IMR-90 (cell line): ENCODE measurements at regions not wholly inside any gene's neighbourhood (a gene's known extent, or its start where the extent isn't known, plus 50 kb on each side); places are given as distances from the start of the nearest gene placed in this dataset.
A peak's percentile ranks its signal among the peaks of the same experiment; 100 is the strongest.

Experiments used
- ATAC-seq: fragments of 200-7000 bp; cut with Tn5 transposase; 2 replicates; pipeline ENCODE4 v1.9.1; 2020; ENCODE audit warnings: low read depth, mild to moderate bottlenecking, moderate library complexity
- BruUV-seq: library from RNA; stranded (reverse); fragments of 400-500 nt; replicated peaks from 2 replicates; lab custom pipeline; 2021; lab: Mats Ljungman, UMichigan
- CTCF ChIA-PET: fragments of 300-600 bp; formaldehyde crosslinking; extraction: SDS; loops from one replicate; lab custom pipeline; 2021; ENCODE audit warnings: antibody characterized with exemption; lab: Yijun Ruan, JAX
- POLR2A ChIA-PET: fragments of 300-600 bp; sonication (Branson Sonifier 250); formaldehyde crosslinking; loops from one replicate; lab custom pipeline; 2022; ENCODE audit warnings: antibody characterized with exemption; ENCODE audit not compliant: unreplicated experiment; lab: Charles Lee
- DNase-seq: peaks from one replicate; pipeline ENCODE4 v3.0.0; 2013
- H2AFZ ChIP-seq: replicated peaks from 2 replicates; pipeline ENCODE3; 2013; ENCODE audit warnings: low read length, mild to moderate bottlenecking; ENCODE audit not compliant: poor library complexity
- H2AK5ac ChIP-seq: 2 replicates; pipeline ENCODE4 v1.6.1; 2013; ENCODE audit warnings: low read depth, low read length, inconsistent platforms
- H2AK9ac ChIP-seq: replicated peaks from 2 replicates; pipeline ENCODE3; 2013; ENCODE audit warnings: mild to moderate bottlenecking, low read depth, low read length, moderate library complexity; ENCODE audit not compliant: poor library complexity
- H2BK120ac ChIP-seq: 2 replicates; pipeline ENCODE4 v1.6.1; 2013; ENCODE audit warnings: low read depth, low read length, inconsistent platforms
- H2BK15ac ChIP-seq: 3 replicates; pipeline ENCODE4 v1.6.1; 2013; ENCODE audit warnings: low read depth, low read length, inconsistent platforms
- H2BK20ac ChIP-seq: 2 replicates; pipeline ENCODE4 v1.6.1; 2013; ENCODE audit warnings: low read depth, mild to moderate bottlenecking, inconsistent platforms, low read length, moderate library complexity
- H2BK5ac ChIP-seq: 2 replicates; pipeline ENCODE4 v1.6.1; 2013; ENCODE audit warnings: mild to moderate bottlenecking, low read depth, low read length, inconsistent platforms; ENCODE audit not compliant: poor library complexity, severe bottlenecking
- H3K14ac ChIP-seq: replicated peaks from 2 replicates; pipeline ENCODE4 v1.6.1; 2013; ENCODE audit warnings: low read depth, low read length, inconsistent platforms
- H3K18ac ChIP-seq: 2 replicates; pipeline ENCODE4 v1.6.1; 2013; ENCODE audit warnings: low read depth, low read length, control low read depth
- H3K23ac ChIP-seq: 2 replicates; pipeline ENCODE4 v1.6.1; 2013; ENCODE audit warnings: low read depth, low read length, inconsistent platforms
- H3K27ac ChIP-seq: 2 replicates; pipeline ENCODE4 v1.5.1; 2013; ENCODE audit warnings: mild to moderate bottlenecking, control low read depth, low read length; ENCODE audit not compliant: insufficient read depth
- H3K27me3 ChIP-seq: 2 replicates; pipeline ENCODE4 v1.6.1; 2013; ENCODE audit warnings: low read length; ENCODE audit not compliant: control insufficient read depth, insufficient read depth
- H3K36me3 ChIP-seq: 2 replicates; pipeline ENCODE4 v1.6.1; 2013; ENCODE audit warnings: low read length, mixed read lengths; ENCODE audit not compliant: control insufficient read depth, insufficient read depth
- H3K4ac ChIP-seq: 2 replicates; pipeline ENCODE4 v1.6.1; 2013; ENCODE audit warnings: low read depth, low read length, inconsistent platforms
- H3K4me1 ChIP-seq: 2 replicates; pipeline ENCODE4 v1.6.1; 2013; ENCODE audit warnings: low read length, mixed read lengths; ENCODE audit not compliant: control insufficient read depth, insufficient read depth
- H3K4me2 ChIP-seq: 2 replicates; pipeline ENCODE4 v1.6.1; 2013; ENCODE audit warnings: low read depth, mild to moderate bottlenecking, control low read depth, low read length, moderate library complexity
- H3K4me3 ChIP-seq: 2 replicates; pipeline ENCODE4 v1.5.1; 2013; ENCODE audit warnings: low read depth, mild to moderate bottlenecking, control low read depth, low read length, moderate library complexity; ENCODE audit not compliant: insufficient read depth
- H3K56ac ChIP-seq: 2 replicates; pipeline ENCODE4 v1.6.1; 2013; ENCODE audit warnings: low read length, inconsistent platforms; ENCODE audit not compliant: insufficient read depth; ENCODE audit errors: extremely low read depth
- H3K79me1 ChIP-seq, 2 experiments: 2 replicates each; pipeline ENCODE4 v1.6.1; 2013; ENCODE audit warnings: low read length in 2 of 2, inconsistent platforms in 1 of 2, low read depth in 1 of 2
- H3K9ac ChIP-seq: 2 replicates; pipeline ENCODE4 v1.6.1; 2013; ENCODE audit warnings: low read depth, low read length, control low read depth
- H3K9me1 ChIP-seq: 2 replicates; pipeline ENCODE4 v1.6.1; 2013; ENCODE audit warnings: low read length, inconsistent platforms; ENCODE audit not compliant: insufficient read depth
- H3K9me3 ChIP-seq: 2 replicates; pipeline ENCODE4 v1.6.1; 2013; ENCODE audit warnings: low read length; ENCODE audit not compliant: control insufficient read depth, insufficient read depth
- H4K20me1 ChIP-seq: 2 replicates; pipeline ENCODE4 v1.6.1; 2013; ENCODE audit warnings: low read length, inconsistent platforms; ENCODE audit not compliant: insufficient read depth
- H4K5ac ChIP-seq: 2 replicates; pipeline ENCODE4 v1.6.1; 2013; ENCODE audit warnings: mild to moderate bottlenecking, low read depth, low read length, control low read depth
- H4K8ac ChIP-seq, 2 experiments: 2 replicates each; pipeline ENCODE4 v1.6.1; 2013; ENCODE audit warnings: low read depth in 2 of 2, low read length in 2 of 2, control low read depth in 1 of 2, inconsistent platforms in 1 of 2
- H4K91ac ChIP-seq: 2 replicates; pipeline ENCODE4 v1.6.1; 2013; ENCODE audit warnings: low read depth, low read length, inconsistent platforms; ENCODE audit not compliant: insufficient read depth
- BHLHE40 ChIP-seq: fragments of 150-350 bp; IDR thresholded peaks from 2 replicates; pipeline ENCODE4 v1.6.1; 2016; ENCODE audit warnings: mild to moderate bottlenecking, low read depth, low read length
- MAFK ChIP-seq: IDR thresholded peaks from 2 replicates; pipeline ENCODE4 v1.6.1; 2012; ENCODE audit warnings: low read depth, low read length, improper control_type of control experiment
- MAZ ChIP-seq: IDR thresholded peaks from 2 replicates; pipeline ENCODE4 v1.6.1; 2012; ENCODE audit warnings: low read depth, mild to moderate bottlenecking, low read length, improper control_type of control experiment, moderate library complexity, borderline replicate concordance
- MXI1 ChIP-seq: IDR thresholded peaks from 2 replicates; pipeline ENCODE4 v1.6.1; 2012; ENCODE audit warnings: low read depth, mild to moderate bottlenecking, low read length, moderate library complexity, borderline replicate concordance
- POLR2A ChIP-seq: IDR thresholded peaks from 2 replicates; pipeline ENCODE4 v1.6.1; 2012; ENCODE audit warnings: mild to moderate bottlenecking, low read depth, low read length
- RAD21 ChIP-seq: IDR thresholded peaks from 2 replicates; pipeline ENCODE4 v1.6.1; 2012; ENCODE audit warnings: low read length, improper control_type of control experiment
- RCOR1 ChIP-seq: IDR thresholded peaks from 2 replicates; pipeline ENCODE4 v1.6.1; 2012; ENCODE audit warnings: mild to moderate bottlenecking, low read length, improper control_type of control experiment; ENCODE audit not compliant: insufficient replicate concordance
- RFX5 ChIP-seq: IDR thresholded peaks from 2 replicates; pipeline ENCODE4 v1.8.0; 2012; ENCODE audit warnings: low read depth, mild to moderate bottlenecking, low read length, moderate library complexity
- SMC3 ChIP-seq: fragments of 150-350 bp; IDR thresholded peaks from 2 replicates; pipeline ENCODE4 v1.6.1; 2016; ENCODE audit warnings: low read depth, mild to moderate bottlenecking, antibody characterized with exemption, low read length, moderate library complexity
- WGBS, 2 experiments: methylation state at CpG; one replicate each; pipeline versions ENCODE4 v1.1.5 to v1.1.7; 2013; ENCODE audit warnings: missing lambda C conversion rate in 2 of 2; ENCODE audit not compliant: insufficient read length in 1 of 2; ENCODE audit errors: extremely low coverage in 2 of 2; 5-methylcytosine and 5-hydroxymethylcytosine counted together
- dilution Hi-C: fragments of 300-500 bp; cut with HindIII; formaldehyde crosslinking; loops from one replicate; pipeline ENCODE4 v1.14.3; 2018; ENCODE audit warnings: low sequenced_read_pairs; ENCODE audit not compliant: unreplicated experiment
- in situ Hi-C: fragments of 300-500 bp; cut with MboI; formaldehyde crosslinking; loops from 3 replicates; pipeline ENCODE4 v1.14.3; 2019; ENCODE audit warnings: low sequenced_read_pairs, inconsistent platforms, mixed read lengths
- intact Hi-C: fragments of 100-400 bp; cut with micrococcal nuclease; formaldehyde crosslinking; loops from 2 replicates; pipeline ENCODE4 v1.10.0; 2022
- TF ChIP-seq, protein P1 (sequence below): fragments of 150-350 bp; IDR thresholded peaks from 2 replicates; pipeline ENCODE4 v1.6.1; 2017; ENCODE audit warnings: mild to moderate bottlenecking, antibody characterized with exemption, low read length, low read depth

DNA sequence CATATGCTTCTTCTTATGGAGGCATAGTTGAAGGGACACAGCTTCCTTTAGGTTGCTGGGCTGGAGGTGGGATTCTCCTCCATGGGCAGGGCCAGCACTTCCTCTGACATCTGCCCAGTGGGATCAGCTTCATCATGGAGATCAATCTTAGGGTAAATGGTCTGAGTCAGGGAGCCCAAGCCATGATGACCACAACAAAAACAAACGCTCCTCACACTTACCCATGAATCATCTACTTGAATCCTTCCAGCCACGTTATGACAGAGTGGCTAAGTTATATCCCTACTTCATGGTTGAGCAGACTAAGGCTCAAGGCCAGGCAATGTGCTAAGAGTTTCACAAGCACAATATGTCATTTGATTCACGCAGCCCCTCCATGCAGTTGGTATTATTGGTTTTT, 87.2 kb upstream of the NMNAT3 start:
- H2BK5ac ChIP-seq: peak overlapping the region; percentile 17
- no peak overlapping the region for H4K8ac ChIP-seq
- H3K18ac ChIP-seq: no peak overlapping the region
- no peak overlapping the region for H2AK9ac ChIP-seq
- no peak for ATAC-seq
- H3K4me1 ChIP-seq: no peaks in the 10 kb centered on the region; the same call in 1 of the 2 replicates
- TF ChIP-seq, protein P1, sequence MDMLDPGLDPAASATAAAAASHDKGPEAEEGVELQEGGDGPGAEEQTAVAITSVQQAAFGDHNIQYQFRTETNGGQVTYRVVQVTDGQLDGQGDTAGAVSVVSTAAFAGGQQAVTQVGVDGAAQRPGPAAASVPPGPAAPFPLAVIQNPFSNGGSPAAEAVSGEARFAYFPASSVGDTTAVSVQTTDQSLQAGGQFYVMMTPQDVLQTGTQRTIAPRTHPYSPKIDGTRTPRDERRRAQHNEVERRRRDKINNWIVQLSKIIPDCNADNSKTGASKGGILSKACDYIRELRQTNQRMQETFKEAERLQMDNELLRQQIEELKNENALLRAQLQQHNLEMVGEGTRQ: no peak
- TF ChIP-seq RCOR1: no peak
- TF ChIP-seq RFX5: no peak
- TF ChIP-seq SMC3: no peak
- TF ChIP-seq RAD21: no peak
- TF ChIP-seq BHLHE40: no peak
- TF ChIP-seq MXI1: no peak
- TF ChIP-seq MAFK: no peak
- TF ChIP-seq MAZ: no peak
- TF ChIP-seq POLR2A: no peak
- no peaks in the 10 kb centered on the region for H3K9me3 ChIP-seq
- CTCF ChIA-PET: no interaction called here
- no peak overlapping the region for H3K14ac ChIP-seq
- H4K91ac ChIP-seq: no peak overlapping the region
- H3K27me3 ChIP-seq: peaks cover 2% of the 10 kb centered on the region; the same call in 1 of the 2 replicates
- H2AFZ ChIP-seq: no peak overlapping the region
- no peak overlapping the region for H3K27ac ChIP-seq
- intact Hi-C loops: no loop called here
- no peak overlapping the region for H2BK20ac ChIP-seq
- no peaks in the 10 kb centered on the region for H3K9me1 ChIP-seq
- H3K4me2 ChIP-seq: no peak overlapping the region
- no peak overlapping the region for H2BK120ac ChIP-seq
- BruUV-seq: no TSS peak
- H3K56ac ChIP-seq: no peak overlapping the region
- no peaks in the 10 kb centered on the region for H3K79me1 ChIP-seq
- no peak overlapping the region for H2BK15ac ChIP-seq
- H4K5ac ChIP-seq: no peak overlapping the region
- no peak overlapping the region for H3K4ac ChIP-seq
- dilution Hi-C loops: no loop called here
- no peak overlapping the region for H3K9ac ChIP-seq
- no peaks in the 10 kb centered on the region for H3K36me3 ChIP-seq
- no peaks in the 10 kb centered on the region for H4K20me1 ChIP-seq
- peak; percentile 66 for DNase-seq
- H3K4me3 ChIP-seq: no peak overlapping the region
- in situ Hi-C loops: no loop called here
- no peak overlapping the region for H2AK5ac ChIP-seq
- H3K23ac ChIP-seq: no peak overlapping the region
- 0% methylated on average over 1 of the region's 3 CpGs; no CpG with 5 or more reads in 1 of the 2 experiments for WGBS, 2 experiments
- POLR2A ChIA-PET: no interaction called here
